ENCODE measurements at regions not wholly inside any gene's neighbourhood (a gene's known extent, or its start where the extent isn't known, plus 50 kb on each side); places are given as distances from the start of the nearest gene placed in this dataset.

GRCh38 chr3:5729852-5730251 lies 542.3 kb downstream of the EDEM1 start:
- Histone ChIP-seq H3K36me3 (ENCODE audit: control insufficient read depth in 2 of 2, extremely low read depth in 1 of 2, insufficient read depth in 2 of 2, low read length in 2 of 2) (no peaks in the 10 kb centered on the region), H3K9ac (replicated peaks; ENCODE audit: extremely low read depth, insufficient read depth, low read length) (no peak overlapping the region), H3K79me2 (ENCODE audit: control insufficient read depth, insufficient read depth, low read length) (no peaks in the 10 kb centered on the region), H3K4me1 (ENCODE audit: control insufficient read depth, extremely low read depth, insufficient read depth, low read length) (no peaks in the 10 kb centered on the region), H3K27ac (ENCODE audit: insufficient read depth, low read depth, low read length) (no peak overlapping the region), H4K20me1 (replicated peaks; ENCODE audit: control insufficient read depth, extremely low read depth, insufficient read depth, low read length) (no peaks in the 10 kb centered on the region), H3K27me3 (ENCODE audit: control insufficient read depth in 2 of 2, insufficient read depth in 2 of 2, low read length in 2 of 2) (no peaks in the 10 kb centered on the region), H3K4me2 (ENCODE audit: insufficient read depth, low read length) (no peak overlapping the region), H3K4me3 (replicated peaks in 1 of 3; ENCODE audit: insufficient read depth in 1 of 3, low read depth in 1 of 3, low read length in 3 of 3) (no peak overlapping the region), H3K9me3 (replicated peaks; ENCODE audit: control insufficient read depth, insufficient read depth, low read length) (peaks cover 3% of the 10 kb centered on the region), H2AFZ (ENCODE audit: low read depth, low read length) (no peak overlapping the region), H3K9me1 (replicated peaks; ENCODE audit: control insufficient read depth, extremely low read depth, insufficient read depth, low read length) (no peaks in the 10 kb centered on the region)
- dilution Hi-C loops (cut with MboI; ENCODE audit: extremely low pct_ligation_motif_present, low sequenced_read_pairs) (no loop called here), intact Hi-C loops (cut with micrococcal nuclease) (no loop called here)
- ChIA-PET POLR2A (no interaction called here), CTCF (no interaction called here)
- TF ChIP-seq MAX (IDR thresholded peaks at IDR 0.05; ENCODE audit: insufficient read depth, insufficient read length) (no peak), FOS (IDR thresholded peaks at IDR 0.05; ENCODE audit: borderline replicate concordance, insufficient read depth, low read length) (no peak), MYC (IDR thresholded peaks at IDR 0.05; ENCODE audit: low read depth, low read length) (no peak), POLR2A (IDR thresholded peaks at IDR 0.05; ENCODE audit: low read depth, low read length) (no peak), EZH2 (IDR thresholded peaks at IDR 0.05; ENCODE audit: borderline replicate concordance, low read depth, low read length, severe bottlenecking) (no peak), GATA2 (IDR thresholded peaks at IDR 0.05; ENCODE audit: insufficient read depth, insufficient read length, low read depth, low read length) (no peak), POLR2AphosphoS5 (IDR thresholded peaks at IDR 0.05; ENCODE audit: insufficient read depth, low read depth, low read length) (no peak), JUN (IDR thresholded peaks at IDR 0.05; ENCODE audit: borderline replicate concordance, insufficient read depth, insufficient read length, low read depth) (no peak)
- TF ChIP-seq, protein P1, sequence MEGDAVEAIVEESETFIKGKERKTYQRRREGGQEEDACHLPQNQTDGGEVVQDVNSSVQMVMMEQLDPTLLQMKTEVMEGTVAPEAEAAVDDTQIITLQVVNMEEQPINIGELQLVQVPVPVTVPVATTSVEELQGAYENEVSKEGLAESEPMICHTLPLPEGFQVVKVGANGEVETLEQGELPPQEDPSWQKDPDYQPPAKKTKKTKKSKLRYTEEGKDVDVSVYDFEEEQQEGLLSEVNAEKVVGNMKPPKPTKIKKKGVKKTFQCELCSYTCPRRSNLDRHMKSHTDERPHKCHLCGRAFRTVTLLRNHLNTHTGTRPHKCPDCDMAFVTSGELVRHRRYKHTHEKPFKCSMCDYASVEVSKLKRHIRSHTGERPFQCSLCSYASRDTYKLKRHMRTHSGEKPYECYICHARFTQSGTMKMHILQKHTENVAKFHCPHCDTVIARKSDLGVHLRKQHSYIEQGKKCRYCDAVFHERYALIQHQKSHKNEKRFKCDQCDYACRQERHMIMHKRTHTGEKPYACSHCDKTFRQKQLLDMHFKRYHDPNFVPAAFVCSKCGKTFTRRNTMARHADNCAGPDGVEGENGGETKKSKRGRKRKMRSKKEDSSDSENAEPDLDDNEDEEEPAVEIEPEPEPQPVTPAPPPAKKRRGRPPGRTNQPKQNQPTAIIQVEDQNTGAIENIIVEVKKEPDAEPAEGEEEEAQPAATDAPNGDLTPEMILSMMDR (IDR thresholded peaks at IDR 0.05; ENCODE audit: extremely low read depth in 1 of 2, insufficient read depth in 1 of 2, low read depth in 1 of 2, low read length in 2 of 2), result no peak
- BruUV-seq (replicated peaks), result no TSS peak
- DNase-seq (ENCODE audit: low read depth, low spot score) (no peak), FAIRE-seq (no peak)

Measured in endothelial cell of umbilical vein (primary cell).